DND-41 (cell line): ENCODE measurements at regions not wholly inside any gene's neighbourhood (a gene's known extent, or its start where the extent isn't known, plus 50 kb on each side); places are given as distances from the start of the nearest gene placed in this dataset.

Experiments
- ATAC-seq: fragments of 200-7000 bp; cut with Tn5 transposase; 3 replicates; pipeline ENCODE4 v1.9.1; 2021; ENCODE audit warnings: low read depth; ENCODE audit not compliant: insufficient read depth
- DNase-seq: peaks from one replicate; pipeline ENCODE4 v3.0.0-alpha.2; 2020
- H2AFZ ChIP-seq: 2 replicates; pipeline ENCODE4 v1.6.0; 2012; ENCODE audit warnings: low read depth, low read length
- H3K27ac ChIP-seq: 2 replicates; pipeline ENCODE4 v1.5.1; 2012; ENCODE audit warnings: low read length, inconsistent platforms
- H3K27me3 ChIP-seq: fragments of 200-600 bp; sonication (generic); 2 replicates; pipeline ENCODE4 v1.6.0; 2012; ENCODE audit warnings: low read length, mild to moderate bottlenecking, inconsistent platforms; ENCODE audit not compliant: insufficient read depth, poor library complexity
- H3K36me3 ChIP-seq: 2 replicates; pipeline ENCODE4 v1.5.1; 2012; ENCODE audit warnings: low read length, inconsistent platforms; ENCODE audit not compliant: insufficient read depth
- H3K4me1 ChIP-seq: 2 replicates; pipeline ENCODE4 v1.5.1; 2012; ENCODE audit warnings: mild to moderate bottlenecking, low read length; ENCODE audit not compliant: insufficient read depth
- H3K4me2 ChIP-seq: 2 replicates; pipeline ENCODE4 v1.6.0; 2012; ENCODE audit warnings: mild to moderate bottlenecking, moderate library complexity, low read length, inconsistent platforms; ENCODE audit not compliant: insufficient read depth
- H3K4me3 ChIP-seq, 2 experiments: fragments of 200-600 bp in 1 of 2; shearing (Covaris generic) in 1 of 2; 2 replicates each; pipeline ENCODE4 v1.5.1; 2012 to 2016; ENCODE audit warnings: inconsistent platforms in 2 of 2, low read length in 2 of 2, mild to moderate bottlenecking in 2 of 2, low read depth in 1 of 2, moderate library complexity in 1 of 2
- H3K79me2 ChIP-seq: 2 replicates; pipeline ENCODE4 v1.6.0; 2012; ENCODE audit warnings: low read length, inconsistent platforms; ENCODE audit not compliant: insufficient read depth
- H3K9ac ChIP-seq: 2 replicates; pipeline ENCODE4 v1.6.0; 2012; ENCODE audit warnings: low read depth, mild to moderate bottlenecking, inconsistent platforms, low read length, moderate library complexity
- H3K9me3 ChIP-seq: 2 replicates; pipeline ENCODE4 v1.5.1; 2012; ENCODE audit warnings: low read length, moderate library complexity, mild to moderate bottlenecking, inconsistent platforms; ENCODE audit not compliant: insufficient read depth, severe bottlenecking
- H4K20me1 ChIP-seq: 2 replicates; pipeline ENCODE4 v1.6.0; 2012; ENCODE audit warnings: low read length; ENCODE audit not compliant: insufficient read depth
- EZH2 ChIP-seq: IDR thresholded peaks from 3 replicates; pipeline ENCODE4 v1.6.1; 2012; ENCODE audit warnings: borderline replicate concordance, low read depth, mild to moderate bottlenecking, moderate library complexity, low read length, inconsistent platforms; ENCODE audit not compliant: severe bottlenecking
- TF ChIP-seq, protein P1 (sequence below): IDR thresholded peaks from 2 replicates; pipeline ENCODE4 v1.5.1; 2012; ENCODE audit warnings: borderline replicate concordance, low read length, moderate library complexity, mild to moderate bottlenecking; ENCODE audit not compliant: poor library complexity, severe bottlenecking; ENCODE audit errors: extremely low read depth

DNA sequence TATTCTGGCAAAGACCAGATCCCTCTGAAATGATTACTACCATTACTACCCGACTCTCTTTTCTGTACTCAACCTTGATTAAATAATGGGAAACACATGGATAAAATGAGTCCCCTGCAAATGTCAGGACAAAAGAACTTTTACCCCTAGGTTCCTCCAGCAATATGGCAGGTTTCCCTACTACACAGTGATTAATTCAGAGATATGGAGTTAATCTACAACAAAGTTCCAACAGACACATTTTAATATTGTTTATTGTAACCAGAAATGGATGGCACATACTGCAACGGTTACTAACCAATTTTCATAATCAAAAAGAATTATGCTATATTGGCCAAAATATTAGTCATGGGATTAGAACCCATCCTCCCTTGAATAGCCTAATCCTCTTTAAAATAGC lies 294.8 kb downstream of the ATPSCKMT start:
- no peak overlapping the region for H3K4me3 ChIP-seq
- no peaks in the 10 kb centered on the region for H4K20me1 ChIP-seq
- DNase-seq (no peak), ATAC-seq (no peak)
- H3K27ac ChIP-seq = no peak overlapping the region
- no peaks in the 10 kb centered on the region for H3K9me3 ChIP-seq
- no peaks in the 10 kb centered on the region for H3K79me2 ChIP-seq
- H3K9ac ChIP-seq = no peak overlapping the region
- TF ChIP-seq EZH2 = no peak
- TF ChIP-seq, protein P1, sequence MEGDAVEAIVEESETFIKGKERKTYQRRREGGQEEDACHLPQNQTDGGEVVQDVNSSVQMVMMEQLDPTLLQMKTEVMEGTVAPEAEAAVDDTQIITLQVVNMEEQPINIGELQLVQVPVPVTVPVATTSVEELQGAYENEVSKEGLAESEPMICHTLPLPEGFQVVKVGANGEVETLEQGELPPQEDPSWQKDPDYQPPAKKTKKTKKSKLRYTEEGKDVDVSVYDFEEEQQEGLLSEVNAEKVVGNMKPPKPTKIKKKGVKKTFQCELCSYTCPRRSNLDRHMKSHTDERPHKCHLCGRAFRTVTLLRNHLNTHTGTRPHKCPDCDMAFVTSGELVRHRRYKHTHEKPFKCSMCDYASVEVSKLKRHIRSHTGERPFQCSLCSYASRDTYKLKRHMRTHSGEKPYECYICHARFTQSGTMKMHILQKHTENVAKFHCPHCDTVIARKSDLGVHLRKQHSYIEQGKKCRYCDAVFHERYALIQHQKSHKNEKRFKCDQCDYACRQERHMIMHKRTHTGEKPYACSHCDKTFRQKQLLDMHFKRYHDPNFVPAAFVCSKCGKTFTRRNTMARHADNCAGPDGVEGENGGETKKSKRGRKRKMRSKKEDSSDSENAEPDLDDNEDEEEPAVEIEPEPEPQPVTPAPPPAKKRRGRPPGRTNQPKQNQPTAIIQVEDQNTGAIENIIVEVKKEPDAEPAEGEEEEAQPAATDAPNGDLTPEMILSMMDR = no peak
- H3K4me2 ChIP-seq = no peak overlapping the region
- peaks cover 2% of the 10 kb centered on the region for H3K27me3 ChIP-seq
- H3K4me1 ChIP-seq = no peaks in the 10 kb centered on the region
- no peaks in the 10 kb centered on the region for H3K36me3 ChIP-seq
- no peak overlapping the region for H2AFZ ChIP-seq

- DNase-seq = no peak
- Histone ChIP-seq H3K4me1 (no peaks in the 10 kb centered on the region), H3K4me3 (no peak overlapping the region), H3K79me2 (no peaks in the 10 kb centered on the region), H4K20me1 (no peaks in the 10 kb centered on the region), H3K9me3 (no peaks in the 10 kb centered on the region), H3K9ac (no peak overlapping the region), H3K27me3 (peaks cover 2% of the 10 kb centered on the region), H2AFZ (no peak overlapping the region), H3K36me3 (no peaks in the 10 kb centered on the region), H3K4me2 (no peak overlapping the region), H3K27ac (no peak overlapping the region)
- ATAC-seq = no peak
- TF ChIP-seq, protein P1 = no peak
- no peak for TF ChIP-seq EZH2
Observed at GRCh38 chr5:9953691-9954090, 296.0 kb downstream of the ATPSCKMT start.

DNA sequence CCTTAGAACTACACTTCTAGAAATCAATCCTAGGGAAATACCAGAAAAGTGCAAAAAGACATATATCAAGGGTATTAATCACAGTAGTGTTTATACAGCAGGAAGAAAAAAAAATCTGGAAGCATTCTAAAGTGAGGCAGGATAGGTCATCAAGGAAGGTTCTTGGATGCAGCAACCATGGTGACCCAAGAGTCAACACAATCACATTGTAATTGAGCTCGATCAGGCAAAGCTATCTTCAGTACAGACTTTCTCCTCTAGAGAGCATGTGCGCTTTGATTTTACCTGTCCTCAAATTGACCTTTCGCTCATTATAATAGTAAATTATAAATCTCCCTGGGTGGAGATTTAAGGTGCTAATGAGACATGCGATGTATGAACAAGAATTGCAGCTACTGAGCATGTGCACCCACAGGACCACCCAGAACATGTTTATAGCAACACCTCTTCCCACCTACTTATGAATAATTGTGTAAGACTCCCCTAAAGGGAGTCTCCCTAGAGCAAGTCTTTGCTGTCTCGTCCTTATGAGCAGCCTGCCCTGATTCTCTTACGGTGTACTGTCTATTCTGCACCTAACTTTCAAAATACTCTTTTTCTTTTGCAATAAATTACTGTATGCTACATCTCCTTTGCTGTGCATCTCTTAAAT lies 297.7 kb downstream of the ATPSCKMT start:
- Histone ChIP-seq H3K79me2 (no peaks in the 10 kb centered on the region), H3K4me1 (no peaks in the 10 kb centered on the region), H3K9me3 (no peaks in the 10 kb centered on the region), H3K27me3 (peaks cover 2% of the 10 kb centered on the region), H3K36me3 (no peaks in the 10 kb centered on the region), H3K9ac (no peak overlapping the region), H4K20me1 (no peaks in the 10 kb centered on the region), H3K4me2 (no peak overlapping the region), H3K4me3 (no peak overlapping the region), H2AFZ (no peak overlapping the region), H3K27ac (no peak overlapping the region)
- ATAC-seq (no peak), DNase-seq (no peak)
- no peak for TF ChIP-seq EZH2
- TF ChIP-seq, protein P1 = no peak
